ENCODE measurements at regions not wholly inside any gene's neighbourhood (a gene's known extent, or its start where the extent isn't known, plus 50 kb on each side); places are given as distances from the start of the nearest gene placed in this dataset.

DNA sequence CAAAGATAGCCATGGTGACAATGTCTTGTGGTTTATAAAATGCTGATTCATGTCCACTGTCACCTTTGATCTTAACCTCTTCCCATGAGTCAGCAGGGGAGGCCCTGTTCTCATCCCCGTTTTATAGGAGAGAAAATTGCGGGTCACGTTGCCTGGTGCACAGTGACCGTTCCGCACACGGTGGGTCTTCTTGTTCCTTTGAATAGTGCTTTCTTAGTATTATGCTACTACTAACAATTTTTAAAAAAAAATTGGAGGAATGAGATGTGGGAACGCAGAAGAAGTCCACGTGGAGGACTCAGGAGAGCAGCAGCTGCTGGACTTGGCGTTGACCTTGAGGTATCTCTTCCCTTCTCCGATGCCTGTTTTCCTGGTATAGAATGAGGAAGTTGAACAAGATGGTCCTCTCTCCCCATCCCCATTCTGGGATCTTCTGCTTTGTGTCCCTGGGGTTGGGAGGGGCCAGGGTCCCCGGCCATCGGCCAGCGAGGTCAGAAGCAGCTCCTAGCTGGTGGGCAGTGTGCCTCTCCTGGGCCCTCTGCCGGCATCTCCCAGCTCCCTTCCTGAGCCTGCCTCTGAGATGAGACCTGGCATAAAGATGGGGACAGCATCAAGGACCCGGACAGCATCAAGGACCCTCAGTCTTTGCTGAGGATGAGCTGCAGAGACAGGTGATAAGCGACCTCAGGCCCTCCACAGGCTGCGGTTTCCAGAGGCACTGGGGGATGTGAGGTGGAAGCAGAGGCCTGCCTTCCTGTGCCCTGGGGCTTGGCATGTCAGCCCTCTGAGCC lies 143.9 kb downstream of the C9orf50 start:
- no peak for TF ChIP-seq EGR1 (IDR thresholded peaks at IDR 0.05; ENCODE audit: low read depth)
- no peak for TF ChIP-seq SRF (IDR thresholded peaks at IDR 0.05; ENCODE audit: low read depth)
- TF ChIP-seq TCF7L2 (IDR thresholded peaks at IDR 0.05; ENCODE audit: borderline replicate concordance, extremely low read depth, insufficient read depth, insufficient read length), result peak; percentile 82
- TF ChIP-seq EZH2phosphoT487 (IDR thresholded peaks at IDR 0.05; ENCODE audit: borderline replicate concordance), result no peak
- TF ChIP-seq, protein P1, sequence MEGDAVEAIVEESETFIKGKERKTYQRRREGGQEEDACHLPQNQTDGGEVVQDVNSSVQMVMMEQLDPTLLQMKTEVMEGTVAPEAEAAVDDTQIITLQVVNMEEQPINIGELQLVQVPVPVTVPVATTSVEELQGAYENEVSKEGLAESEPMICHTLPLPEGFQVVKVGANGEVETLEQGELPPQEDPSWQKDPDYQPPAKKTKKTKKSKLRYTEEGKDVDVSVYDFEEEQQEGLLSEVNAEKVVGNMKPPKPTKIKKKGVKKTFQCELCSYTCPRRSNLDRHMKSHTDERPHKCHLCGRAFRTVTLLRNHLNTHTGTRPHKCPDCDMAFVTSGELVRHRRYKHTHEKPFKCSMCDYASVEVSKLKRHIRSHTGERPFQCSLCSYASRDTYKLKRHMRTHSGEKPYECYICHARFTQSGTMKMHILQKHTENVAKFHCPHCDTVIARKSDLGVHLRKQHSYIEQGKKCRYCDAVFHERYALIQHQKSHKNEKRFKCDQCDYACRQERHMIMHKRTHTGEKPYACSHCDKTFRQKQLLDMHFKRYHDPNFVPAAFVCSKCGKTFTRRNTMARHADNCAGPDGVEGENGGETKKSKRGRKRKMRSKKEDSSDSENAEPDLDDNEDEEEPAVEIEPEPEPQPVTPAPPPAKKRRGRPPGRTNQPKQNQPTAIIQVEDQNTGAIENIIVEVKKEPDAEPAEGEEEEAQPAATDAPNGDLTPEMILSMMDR (IDR thresholded peaks at IDR 0.05 in 2 of 3, conservative IDR thresholded peaks at IDR 0.05 in 1 of 3; ENCODE audit: borderline replicate concordance in 1 of 3, insufficient read depth in 1 of 3, low read depth in 2 of 3, low read length in 2 of 3), result peak in 1 of 3 experiments; percentile 23; a peak in 1 of 6 replicates
- TF ChIP-seq JUND (IDR thresholded peaks at IDR 0.05), result no peak
- TF ChIP-seq, protein P2, sequence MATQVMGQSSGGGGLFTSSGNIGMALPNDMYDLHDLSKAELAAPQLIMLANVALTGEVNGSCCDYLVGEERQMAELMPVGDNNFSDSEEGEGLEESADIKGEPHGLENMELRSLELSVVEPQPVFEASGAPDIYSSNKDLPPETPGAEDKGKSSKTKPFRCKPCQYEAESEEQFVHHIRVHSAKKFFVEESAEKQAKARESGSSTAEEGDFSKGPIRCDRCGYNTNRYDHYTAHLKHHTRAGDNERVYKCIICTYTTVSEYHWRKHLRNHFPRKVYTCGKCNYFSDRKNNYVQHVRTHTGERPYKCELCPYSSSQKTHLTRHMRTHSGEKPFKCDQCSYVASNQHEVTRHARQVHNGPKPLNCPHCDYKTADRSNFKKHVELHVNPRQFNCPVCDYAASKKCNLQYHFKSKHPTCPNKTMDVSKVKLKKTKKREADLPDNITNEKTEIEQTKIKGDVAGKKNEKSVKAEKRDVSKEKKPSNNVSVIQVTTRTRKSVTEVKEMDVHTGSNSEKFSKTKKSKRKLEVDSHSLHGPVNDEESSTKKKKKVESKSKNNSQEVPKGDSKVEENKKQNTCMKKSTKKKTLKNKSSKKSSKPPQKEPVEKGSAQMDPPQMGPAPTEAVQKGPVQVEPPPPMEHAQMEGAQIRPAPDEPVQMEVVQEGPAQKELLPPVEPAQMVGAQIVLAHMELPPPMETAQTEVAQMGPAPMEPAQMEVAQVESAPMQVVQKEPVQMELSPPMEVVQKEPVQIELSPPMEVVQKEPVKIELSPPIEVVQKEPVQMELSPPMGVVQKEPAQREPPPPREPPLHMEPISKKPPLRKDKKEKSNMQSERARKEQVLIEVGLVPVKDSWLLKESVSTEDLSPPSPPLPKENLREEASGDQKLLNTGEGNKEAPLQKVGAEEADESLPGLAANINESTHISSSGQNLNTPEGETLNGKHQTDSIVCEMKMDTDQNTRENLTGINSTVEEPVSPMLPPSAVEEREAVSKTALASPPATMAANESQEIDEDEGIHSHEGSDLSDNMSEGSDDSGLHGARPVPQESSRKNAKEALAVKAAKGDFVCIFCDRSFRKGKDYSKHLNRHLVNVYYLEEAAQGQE (IDR thresholded peaks at IDR 0.05; ENCODE audit: low read depth), result no peak
- TF ChIP-seq SIN3A (IDR thresholded peaks at IDR 0.05; ENCODE audit: low read depth), result no peak
- no peak for TF ChIP-seq ZFX (IDR thresholded peaks at IDR 0.05)
- no peak for TF ChIP-seq YY1 (IDR thresholded peaks at IDR 0.05; ENCODE audit: extremely low read depth, insufficient replicate concordance, low read depth, low read length)
- no peak for TF ChIP-seq ZNF274 (IDR thresholded peaks at IDR 0.05; ENCODE audit: low read depth, low read length)
- DNase-seq (ENCODE audit: low read depth, low spot score) (no peak), ATAC-seq (peak; percentile 45)
- H3K9ac ChIP-seq (ENCODE audit: low read length), result peak overlapping the region; percentile 55
- peak overlapping the region; percentile 23 to 37; a peak in 3 of 4 replicates for H3K4me3 ChIP-seq (replicated peaks in 1 of 2; ENCODE audit: low read depth in 1 of 2, low read length in 2 of 2)
- H3K9me2 ChIP-seq (ENCODE audit: insufficient read depth), result no peaks in the 10 kb centered on the region
- no peaks in the 10 kb centered on the region for H4K20me1 ChIP-seq (ENCODE audit: insufficient read depth)
- peaks cover 0 to 9% of the 10 kb centered on the region in 2 experiments; a peak in 1 of 4 replicates for H3K9me3 ChIP-seq (ENCODE audit: control insufficient read depth in 1 of 2, insufficient read depth in 1 of 2, low read depth in 1 of 2, low read length in 2 of 2)
- ChIA-PET CTCF (interaction anchor here (0.6 to 1.0 kb wide), 2 partner anchors 148 to 308 kb away, joined by 3 to 4 read pairs; no protein-coding TSS in a partner anchor), POLR2A (interaction anchor here (1.3 kb wide), 1 partner anchor 299 kb away, joined by 5 read pairs; the partner anchor contains the start of gene IER5L), RAD21 (ENCODE audit: low non-redundant PET in 1 of 2, low total read pairs in 2 of 2, uncharacterized antibody in 2 of 2, unreplicated experiment in 2 of 2) (interaction anchor here in 1 of 2 experiments (0.8 to 1.0 kb wide), 2 partner anchors 142 to 338 kb away, joined by 3 to 6 read pairs; no protein-coding TSS in a partner anchor)
- peaks cover 92 to 100% of the 10 kb centered on the region in 2 experiments for H3K4me1 ChIP-seq (ENCODE audit: control insufficient read depth in 1 of 2, insufficient read depth in 2 of 2, low read length in 2 of 2)
- H2AFZ ChIP-seq (ENCODE audit: low read depth, low read length, poor library complexity, severe bottlenecking), result no peak overlapping the region
- H3K4me2 ChIP-seq (ENCODE audit: low read length), result peak overlapping the region; percentile 67
- H3K79me2 ChIP-seq (ENCODE audit: insufficient read depth, low read length), result no peaks in the 10 kb centered on the region; the same call in 1 of the 2 replicates
- TSS peak; percentile 91 for BruUV-seq (replicated peaks)
- no peaks in the 10 kb centered on the region for H3K36me3 ChIP-seq (ENCODE audit: control insufficient read depth in 1 of 2, insufficient read depth in 2 of 2, low read length in 2 of 2)
- H3K27ac ChIP-seq (ENCODE audit: low read depth, low read length), result peak overlapping the region; percentile 100
- H3K27me3 ChIP-seq (ENCODE audit: insufficient read depth, low read length), result no peaks in the 10 kb centered on the region
- intact Hi-C loops (cut with micrococcal nuclease), result no loop called here
